Dendritic cell treated with granulocyte-macrophage colony-stimulating factor and Interleukin-4, amounts not matched to agents 40 ng/mL and 50 ng/mL, for 4 days (primary cell): ENCODE measurements at regions not wholly inside any gene's neighbourhood (a gene's known extent, or its start where the extent isn't known, plus 50 kb on each side); places are given as distances from the start of the nearest gene placed in this dataset.
"Not testable (repeated sequence)": the region's sequence is repeated elsewhere in the genome, so short reads cannot be mapped to it uniquely, and the experiment has no call there.

Experiments
- H3K27ac Mint-ChIP-seq: one replicate; pipeline ENCODE4 v1.8.0; 2022; ENCODE audit warnings: mild to moderate bottlenecking, mixed read lengths
- H3K27me3 Mint-ChIP-seq: one replicate; pipeline ENCODE4 v1.8.0; 2022; ENCODE audit warnings: mild to moderate bottlenecking, mixed read lengths
- H3K36me3 Mint-ChIP-seq: one replicate; pipeline ENCODE4 v1.8.0; 2022; ENCODE audit warnings: low read depth, mixed read lengths
- H3K4me1 Mint-ChIP-seq: one replicate; pipeline ENCODE4 v1.8.0; 2022; ENCODE audit warnings: low read depth, mixed read lengths
- H3K4me3 Mint-ChIP-seq: one replicate; pipeline ENCODE4 v1.8.0; 2022; ENCODE audit warnings: mild to moderate bottlenecking, moderate library complexity, mixed read lengths
- H3K9me3 Mint-ChIP-seq: one replicate; pipeline ENCODE4 v1.8.0; 2022; ENCODE audit warnings: mixed read lengths
- intact Hi-C: fragments of 100-400 bp; cut with micrococcal nuclease; formaldehyde crosslinking; loops from one replicate; pipeline ENCODE4 v1.15.0; 2022

GRCh38 chr1:224061436-224061835 lies 52.5 kb upstream of the FBXO28 start:
- no peak overlapping the region for H3K27ac Mint-ChIP-seq
- H3K27me3 Mint-ChIP-seq, result no peaks in the 10 kb centered on the region
- no peak overlapping the region for H3K4me3 Mint-ChIP-seq
- H3K36me3 Mint-ChIP-seq, result no peaks in the 10 kb centered on the region
- H3K9me3 Mint-ChIP-seq, result no peaks in the 10 kb centered on the region
- intact Hi-C loops, result no loop called here
- no peaks in the 10 kb centered on the region for H3K4me1 Mint-ChIP-seq

GRCh38 chr1:224059897-224060427 lies 53.9 kb upstream of the FBXO28 start:
- Mint-ChIP-seq H3K9me3 (peaks cover under 1% of the 10 kb centered on the region), H3K27ac (no peak overlapping the region), H3K36me3 (no peaks in the 10 kb centered on the region), H3K27me3 (no peaks in the 10 kb centered on the region), H3K4me1 (no peaks in the 10 kb centered on the region), H3K4me3 (no peak overlapping the region)
- intact Hi-C loops, result no loop called here

GRCh38 chr1:224058303-224058702 lies 55.6 kb upstream of the FBXO28 start:
- Mint-ChIP-seq H3K4me1 (no peaks in the 10 kb centered on the region), H3K27ac (no peak overlapping the region), H3K4me3 (no peak overlapping the region), H3K27me3 (no peaks in the 10 kb centered on the region), H3K9me3 (peaks cover 9% of the 10 kb centered on the region), H3K36me3 (no peaks in the 10 kb centered on the region)
- intact Hi-C loops, result no loop called here

GRCh38 chr1:224057461-224058199 lies 56.3 kb upstream of the FBXO28 start:
- intact Hi-C loops, result no loop called here
- Mint-ChIP-seq H3K9me3 (peaks cover 9% of the 10 kb centered on the region), H3K36me3 (no peaks in the 10 kb centered on the region), H3K4me1 (no peaks in the 10 kb centered on the region), H3K27ac (no peak overlapping the region), H3K4me3 (no peak overlapping the region), H3K27me3 (no peaks in the 10 kb centered on the region)

GRCh38 chr1:224054611-224055010 lies 59.3 kb upstream of the FBXO28 start:
- intact Hi-C loops, result no loop called here
- Mint-ChIP-seq H3K4me3 (no peak overlapping the region), H3K4me1 (no peaks in the 10 kb centered on the region), H3K9me3 (peaks cover 9% of the 10 kb centered on the region), H3K27me3 (no peaks in the 10 kb centered on the region), H3K27ac (no peak overlapping the region), H3K36me3 (no peaks in the 10 kb centered on the region)

GRCh38 chr1:224054012-224054411 lies 59.9 kb upstream of the FBXO28 start:
- Mint-ChIP-seq H3K9me3 (peaks cover 9% of the 10 kb centered on the region), H3K4me1 (no peaks in the 10 kb centered on the region)
- intact Hi-C loops, result no loop called here

GRCh38 chr1:224053456-224053855 lies 60.5 kb upstream of the FBXO28 start:
- Mint-ChIP-seq H3K36me3 (no peaks in the 10 kb centered on the region), H3K27ac (no peak overlapping the region), H3K9me3 (peaks cover 9% of the 10 kb centered on the region), H3K4me1 (no peaks in the 10 kb centered on the region), H3K4me3 (no peak overlapping the region), H3K27me3 (no peaks in the 10 kb centered on the region)
- intact Hi-C loops, result no loop called here

More at GRCh38 chr1:224054012-224054411, 59.9 kb upstream of the FBXO28 start:
- no peak overlapping the region for H3K27ac Mint-ChIP-seq
- no peaks in the 10 kb centered on the region for H3K27me3 Mint-ChIP-seq
- no peak overlapping the region for H3K4me3 Mint-ChIP-seq
- no peaks in the 10 kb centered on the region for H3K36me3 Mint-ChIP-seq

GRCh38 chr1:224052772-224053171 lies 61.1 kb upstream of the FBXO28 start:
- Mint-ChIP-seq H3K9me3 (peaks cover 9% of the 10 kb centered on the region), H3K36me3 (no peaks in the 10 kb centered on the region), H3K4me3 (no peak overlapping the region), H3K4me1 (no peaks in the 10 kb centered on the region), H3K27me3 (no peaks in the 10 kb centered on the region), H3K27ac (no peak overlapping the region)
- intact Hi-C loops, result no loop called here

GRCh38 chr1:224051782-224052181 lies 62.1 kb upstream of the FBXO28 start:
- H3K4me1 Mint-ChIP-seq, H3K27ac Mint-ChIP-seq, H3K4me3 Mint-ChIP-seq, H3K9me3 Mint-ChIP-seq, H3K27me3 Mint-ChIP-seq, H3K36me3 Mint-ChIP-seq: not testable (repeated sequence)
- intact Hi-C loops, result loop anchor here (2.0 kb wide), 1 partner anchor 241 kb away; no protein-coding TSS in a partner anchor

GRCh38 chr1:224051086-224051406 lies 62.9 kb upstream of the FBXO28 start:
- Mint-ChIP-seq H3K4me1 (no peaks in the 10 kb centered on the region), H3K27me3 (no peaks in the 10 kb centered on the region), H3K27ac (no peak overlapping the region), H3K9me3 (peaks cover 9% of the 10 kb centered on the region), H3K36me3 (no peaks in the 10 kb centered on the region), H3K4me3 (no peak overlapping the region)
- intact Hi-C loops, result loop anchor here (2.0 kb wide), 1 partner anchor 240 kb away; no protein-coding TSS in a partner anchor

GRCh38 chr1:224047538-224047937 lies 66.4 kb upstream of the FBXO28 start:
- no peaks in the 10 kb centered on the region for H3K9me3 Mint-ChIP-seq
- no peaks in the 10 kb centered on the region for H3K27me3 Mint-ChIP-seq
- no peaks in the 10 kb centered on the region for H3K36me3 Mint-ChIP-seq
- H3K4me1 Mint-ChIP-seq, result no peaks in the 10 kb centered on the region
- H3K4me3 Mint-ChIP-seq, result no peak overlapping the region
- no peak overlapping the region for H3K27ac Mint-ChIP-seq
- intact Hi-C loops, result no loop called here

- intact Hi-C loops, result no loop called here
- Mint-ChIP-seq H3K9me3 (no peaks in the 10 kb centered on the region), H3K27me3 (peaks cover 7% of the 10 kb centered on the region), H3K27ac (no peak overlapping the region), H3K36me3 (no peaks in the 10 kb centered on the region), H3K4me3 (no peak overlapping the region), H3K4me1 (no peaks in the 10 kb centered on the region)
Observed at GRCh38 chr1:224045556-224045955, 68.4 kb upstream of the FBXO28 start.

- intact Hi-C loops, result no loop called here
- Mint-ChIP-seq H3K36me3 (no peaks in the 10 kb centered on the region), H3K9me3 (no peaks in the 10 kb centered on the region), H3K27ac (no peak overlapping the region), H3K4me3 (no peak overlapping the region), H3K27me3 (peaks cover 10% of the 10 kb centered on the region), H3K4me1 (no peaks in the 10 kb centered on the region)
Observed at GRCh38 chr1:224044420-224044819, 69.5 kb upstream of the FBXO28 start.

- Mint-ChIP-seq H3K4me1 (no peaks in the 10 kb centered on the region), H3K27me3 (peaks cover 11% of the 10 kb centered on the region), H3K9me3 (no peaks in the 10 kb centered on the region), H3K36me3 (no peaks in the 10 kb centered on the region), H3K27ac (no peak overlapping the region), H3K4me3 (no peak overlapping the region)
- intact Hi-C loops, result no loop called here
Observed at GRCh38 chr1:224042557-224043118, 71.3 kb upstream of the FBXO28 start.

- no peaks in the 10 kb centered on the region for H3K36me3 Mint-ChIP-seq
- intact Hi-C loops, result no loop called here
- no peak overlapping the region for H3K4me3 Mint-ChIP-seq
- H3K9me3 Mint-ChIP-seq, result no peaks in the 10 kb centered on the region
- peaks cover 11% of the 10 kb centered on the region for H3K27me3 Mint-ChIP-seq
- H3K4me1 Mint-ChIP-seq, result no peaks in the 10 kb centered on the region
- no peak overlapping the region for H3K27ac Mint-ChIP-seq
Observed at GRCh38 chr1:224041032-224041431, 72.9 kb upstream of the FBXO28 start.
